ENCODE measurements at regions not wholly inside any gene's neighbourhood (a gene's known extent, or its start where the extent isn't known, plus 50 kb on each side); places are given as distances from the start of the nearest gene placed in this dataset.
A peak's percentile ranks its signal among the peaks of the same experiment; 100 is the strongest.
"Not testable (repeated sequence)": the region's sequence is repeated elsewhere in the genome, so short reads cannot be mapped to it uniquely, and the experiment has no call there.

- DNase-seq, result no peak
These were observed 436.8 kb downstream of the MFSD1 start for GRCh38 chr3:159238646-159239045.

- no peak for DNase-seq
These were observed 437.2 kb downstream of the MFSD1 start for GRCh38 chr3:159239059-159239458.

DNA sequence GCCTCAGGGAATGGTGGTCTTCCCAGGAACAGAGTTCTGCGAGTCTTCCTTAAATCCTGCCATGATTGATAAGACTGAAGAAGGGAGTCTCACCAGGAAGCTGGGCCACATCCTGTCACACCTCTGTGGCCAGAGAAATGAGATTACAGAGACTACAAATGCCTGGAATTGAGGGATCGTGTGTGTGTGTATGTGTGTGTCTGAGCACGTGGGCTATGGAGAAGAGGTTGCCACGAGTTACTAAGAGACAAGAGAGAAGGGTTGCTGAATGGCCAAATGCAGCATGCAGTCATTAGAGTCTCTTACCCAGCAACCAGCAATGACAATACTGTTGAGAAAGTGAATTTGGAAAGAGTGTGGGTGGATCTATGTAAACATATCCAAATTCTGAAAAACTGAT is 443.1 kb downstream of the MFSD1 start:
- no peak for DNase-seq

GRCh38 chr3:159245871-159246270 is 444.0 kb downstream of the MFSD1 start:
- DNase-seq, result no peak

DNA sequence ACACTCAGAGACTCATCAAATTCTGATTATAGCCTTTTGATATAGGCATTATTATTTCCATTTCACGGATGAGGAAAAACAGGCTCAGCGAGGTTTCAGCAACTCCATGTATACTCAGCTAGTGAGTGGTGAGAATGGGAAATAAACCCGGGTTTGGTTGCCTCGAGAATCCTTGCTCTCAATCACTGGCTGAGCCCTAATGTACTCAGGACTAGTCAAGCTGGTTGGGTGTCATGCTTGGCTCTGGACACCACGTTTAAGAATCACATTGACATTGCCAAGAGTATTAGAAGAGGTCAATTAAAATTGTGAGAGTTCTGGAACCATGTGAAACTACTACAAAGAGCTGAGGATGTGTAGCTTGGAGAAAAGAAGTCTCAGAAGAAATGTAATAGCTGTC is 444.5 kb downstream of the MFSD1 start:
- DNase-seq, result no peak

DNA sequence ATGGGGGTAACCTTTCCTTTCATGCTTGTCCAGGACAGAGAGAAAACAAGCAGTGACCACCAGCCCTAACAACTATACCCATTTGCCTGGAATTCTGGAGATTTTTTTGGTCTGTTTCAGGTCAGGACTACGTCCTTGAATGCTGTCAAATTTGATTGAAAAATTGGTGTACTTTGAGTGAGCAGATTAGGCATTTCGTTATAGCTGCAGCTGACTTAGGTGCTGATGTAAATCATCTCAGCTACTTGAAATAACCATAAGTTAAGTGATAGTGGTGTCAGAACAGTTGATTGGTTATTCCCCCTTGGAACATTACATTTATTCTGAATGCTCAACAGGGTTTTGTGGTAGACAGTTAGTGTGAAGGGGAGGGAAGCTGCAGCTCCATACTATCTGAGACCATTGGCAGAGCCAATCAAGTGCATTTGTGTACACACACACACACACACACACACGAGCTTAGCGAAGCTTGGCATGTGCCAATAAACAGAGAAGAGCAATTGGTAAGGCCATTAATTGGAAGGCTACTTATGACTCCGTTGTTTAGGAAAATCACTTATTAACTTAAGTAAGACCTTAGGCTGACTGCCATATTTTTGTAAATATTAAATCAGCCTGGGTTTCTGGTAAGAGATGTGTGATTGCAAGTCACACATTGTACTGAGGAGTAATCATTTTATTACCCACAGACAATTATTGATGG is 447.8 kb downstream of the MFSD1 start:
- no peak for DNase-seq

DNA sequence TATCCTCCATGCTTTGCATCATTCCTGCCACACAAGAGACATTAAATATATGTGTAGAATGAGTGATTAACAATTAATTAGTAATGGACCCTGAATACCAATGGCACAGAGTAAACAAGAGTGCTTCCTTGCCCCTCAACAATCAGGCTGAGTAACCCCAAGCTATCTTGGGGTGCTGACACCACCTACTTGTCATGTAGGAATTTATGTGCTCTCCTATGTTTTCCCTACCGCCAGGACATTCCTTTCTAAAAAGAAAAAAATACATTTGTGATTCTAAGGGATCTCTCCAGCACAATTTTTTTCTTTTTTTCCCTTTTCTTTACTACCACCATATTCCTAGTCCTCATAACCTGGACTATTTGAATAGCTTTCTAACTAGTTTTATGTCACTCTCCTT is 449.1 kb downstream of the MFSD1 start:
- no peak for DNase-seq

DNA sequence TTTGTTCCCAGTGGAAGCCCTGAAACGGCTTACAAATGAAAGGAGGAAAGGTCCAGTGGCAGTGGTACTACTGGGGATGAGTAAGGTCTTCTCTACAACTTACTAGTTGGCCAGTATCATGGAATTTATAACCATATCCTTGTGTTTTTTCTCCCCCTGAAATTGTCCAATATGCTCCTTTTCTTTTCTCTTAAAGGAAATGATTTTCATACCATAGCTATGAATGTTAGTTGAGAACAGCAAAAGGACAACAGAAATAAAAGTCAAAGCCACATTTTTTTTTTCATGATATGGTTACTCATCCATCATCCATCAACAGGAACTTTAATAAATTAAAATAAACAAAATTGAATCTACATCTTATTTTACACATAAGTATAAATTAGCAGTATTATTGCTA is 450.4 kb downstream of the MFSD1 start:
- DNase-seq, result no peak

DNA sequence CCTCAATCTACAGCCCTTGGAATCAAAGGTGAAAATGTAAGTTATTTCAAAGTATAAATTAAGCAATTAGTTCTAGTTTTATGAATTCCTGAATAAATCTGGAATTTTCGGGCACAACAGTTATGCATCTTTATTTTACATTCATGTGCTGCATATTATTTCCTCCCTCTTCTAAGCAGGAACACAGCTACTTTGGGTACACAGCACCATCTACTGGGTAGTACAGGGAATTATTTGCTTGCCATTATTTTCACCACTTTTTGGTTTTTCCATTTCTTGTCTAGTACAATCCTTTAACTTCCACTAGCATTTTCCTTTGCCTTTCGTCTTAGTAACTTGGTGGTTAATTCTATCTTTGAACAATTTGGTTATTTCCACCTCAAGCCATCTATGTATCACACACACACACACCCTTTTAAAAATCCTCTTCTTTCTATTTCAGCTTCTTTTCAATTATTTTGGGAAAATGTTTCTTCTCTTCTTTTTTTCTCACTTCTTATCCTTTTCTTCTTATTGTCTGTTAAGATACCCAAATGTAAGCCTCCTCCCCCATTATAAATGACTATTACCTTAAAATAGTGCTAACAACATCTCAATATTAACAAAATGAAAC is 451.0 kb downstream of the MFSD1 start:
- peak in 1 of 5 donors; percentile 8 for DNase-seq

DNA sequence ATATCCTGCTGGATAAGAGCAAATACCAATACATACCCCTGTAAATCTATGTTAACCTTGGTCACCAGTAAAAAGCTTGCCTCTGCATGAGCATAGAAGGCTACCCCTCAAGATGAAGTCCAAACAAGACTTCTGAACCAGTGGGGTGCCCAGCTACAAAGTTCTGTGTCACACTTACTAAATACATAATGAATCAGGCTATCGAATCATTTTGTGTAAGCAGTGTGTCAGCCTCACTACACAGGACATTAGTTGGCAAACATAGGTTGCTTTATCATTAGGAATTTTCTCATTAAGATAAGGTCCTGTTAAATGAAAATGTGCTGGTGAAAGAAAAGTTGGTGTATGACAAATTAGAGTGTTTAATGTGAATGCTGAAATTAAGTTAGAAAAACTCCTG is 452.0 kb downstream of the MFSD1 start:
- no peak for DNase-seq

DNA sequence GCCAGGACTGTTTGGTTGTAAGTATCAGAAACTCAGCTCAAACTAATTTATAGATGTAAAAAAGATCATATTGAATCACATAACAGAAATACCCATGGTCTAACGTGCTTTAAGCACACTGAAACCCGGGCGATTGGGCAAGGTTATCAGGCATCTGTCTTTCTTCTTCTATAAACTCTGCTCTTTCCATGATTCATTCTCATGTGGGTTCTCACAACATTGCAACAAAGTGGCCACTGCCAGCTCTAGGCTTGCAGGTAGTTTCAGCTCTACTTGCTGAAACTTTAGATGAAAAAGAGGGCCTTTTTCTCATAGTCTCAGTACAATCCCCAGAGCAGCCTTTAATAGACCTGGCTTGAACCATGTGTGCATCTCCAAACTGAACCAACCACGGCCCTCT is 456.1 kb downstream of the MFSD1 start:
- no peak for DNase-seq

DNA sequence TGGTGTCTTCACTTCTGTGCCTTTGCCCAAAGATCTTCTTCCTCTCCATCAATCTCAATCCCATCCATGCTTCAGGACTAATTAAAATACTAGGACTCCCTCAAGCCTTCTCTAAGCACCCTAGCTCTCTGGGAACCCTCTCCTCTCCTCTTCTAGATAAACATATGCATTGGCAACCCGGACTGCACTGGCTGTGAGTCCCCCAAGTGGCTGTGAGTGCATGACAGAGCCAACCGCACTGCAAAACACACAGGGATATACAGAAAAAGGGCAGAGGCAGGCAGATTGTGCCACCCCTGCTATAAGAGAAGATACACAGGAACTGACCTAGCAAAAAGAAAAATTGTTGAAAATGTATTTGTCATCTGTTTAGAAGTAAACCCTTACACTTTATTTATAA is 457.1 kb downstream of the MFSD1 start:
- no peak for DNase-seq

DNA sequence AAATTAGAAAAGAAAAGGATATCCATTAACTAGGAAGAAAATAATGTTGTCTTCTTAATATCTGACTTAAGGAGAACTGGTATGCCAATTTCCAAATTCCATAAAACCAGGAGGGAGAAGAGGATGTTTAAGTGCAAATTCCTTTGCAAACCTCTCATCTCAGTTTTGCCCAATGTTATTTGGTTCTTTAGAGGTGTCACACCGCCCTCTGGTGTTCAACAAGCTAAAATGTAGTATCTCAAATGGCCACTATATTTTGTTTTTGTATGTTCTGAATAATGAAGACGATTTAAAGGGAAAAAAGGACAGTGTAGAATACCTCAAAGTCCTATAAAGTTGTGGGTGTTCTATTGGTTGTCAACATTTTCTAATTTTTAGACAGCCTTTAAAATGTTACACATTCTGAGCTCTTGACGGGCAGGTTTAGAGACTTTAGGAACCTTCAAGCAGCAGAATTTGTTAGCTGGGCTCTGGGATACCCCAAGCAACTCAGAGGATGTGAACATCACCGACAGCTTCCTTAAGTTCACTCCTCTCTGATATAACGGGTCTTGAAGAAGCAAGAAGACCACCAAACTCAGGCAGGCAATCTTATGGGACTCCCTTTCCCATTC is 458.3 kb downstream of the MFSD1 start:
- peak in 2 of 5 donors; percentile 22 to 27 for DNase-seq

- not testable (repeated sequence) for DNase-seq
These were observed 459.5 kb downstream of the MFSD1 start for GRCh38 chr3:159261333-159261732.

DNA sequence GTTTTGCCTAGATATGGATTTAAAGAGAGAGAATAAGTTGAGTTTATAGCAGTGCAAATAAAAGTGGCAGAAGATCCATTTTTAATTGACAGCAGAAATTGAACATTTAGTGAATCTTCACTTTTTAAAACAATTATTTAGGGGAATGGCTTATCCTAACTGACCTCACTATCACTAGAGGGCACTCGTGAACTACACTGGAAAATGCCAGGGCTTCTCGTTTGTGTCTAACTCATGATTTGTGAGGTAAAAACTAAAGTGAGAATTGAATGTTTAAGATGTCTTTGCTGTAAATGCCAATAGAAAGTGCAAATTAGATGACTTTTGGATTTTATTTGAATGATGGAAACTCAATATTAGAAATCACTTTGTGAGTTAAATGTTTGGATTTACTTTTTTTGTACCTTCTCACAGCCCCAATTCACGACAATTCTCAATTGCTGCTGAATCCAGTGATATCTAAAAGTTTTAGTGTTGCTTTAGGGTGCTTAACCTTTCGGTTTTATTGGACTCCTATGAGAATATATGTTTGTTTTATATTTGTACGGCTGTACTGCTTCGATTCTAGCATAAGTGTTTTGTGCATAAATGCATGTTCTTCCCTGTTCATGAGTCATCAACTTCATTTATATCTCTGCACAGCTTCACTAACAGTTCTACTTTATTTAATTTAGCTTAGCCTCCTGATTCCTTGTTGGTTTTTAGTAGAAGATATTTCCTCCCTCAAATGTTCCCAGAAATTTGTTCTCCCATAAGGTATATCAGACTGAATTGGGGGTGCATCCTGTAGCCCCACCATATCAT is 462.1 kb downstream of the MFSD1 start:
- DNase-seq, result peak in 1 of 5 donors; percentile 2

DNA sequence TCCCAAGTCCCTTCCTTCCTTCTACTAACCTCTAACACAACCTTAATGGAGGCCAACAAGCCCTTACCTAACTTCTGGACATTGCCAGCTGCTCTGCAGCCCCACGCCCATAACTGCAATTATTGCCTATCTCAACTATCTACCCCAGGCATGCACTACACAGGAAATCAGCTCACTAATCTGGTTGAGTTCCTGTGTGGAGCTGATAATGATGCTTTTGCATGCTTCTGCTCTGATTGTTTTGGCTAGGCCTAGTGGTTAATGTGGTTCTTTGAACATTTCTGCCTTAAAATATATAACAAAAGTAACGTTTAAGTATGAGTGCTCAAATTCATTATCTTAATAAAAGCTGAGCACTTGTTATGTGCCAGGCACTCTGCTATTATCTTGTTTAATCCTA is 463.9 kb downstream of the MFSD1 start:
- DNase-seq, result no peak

DNA sequence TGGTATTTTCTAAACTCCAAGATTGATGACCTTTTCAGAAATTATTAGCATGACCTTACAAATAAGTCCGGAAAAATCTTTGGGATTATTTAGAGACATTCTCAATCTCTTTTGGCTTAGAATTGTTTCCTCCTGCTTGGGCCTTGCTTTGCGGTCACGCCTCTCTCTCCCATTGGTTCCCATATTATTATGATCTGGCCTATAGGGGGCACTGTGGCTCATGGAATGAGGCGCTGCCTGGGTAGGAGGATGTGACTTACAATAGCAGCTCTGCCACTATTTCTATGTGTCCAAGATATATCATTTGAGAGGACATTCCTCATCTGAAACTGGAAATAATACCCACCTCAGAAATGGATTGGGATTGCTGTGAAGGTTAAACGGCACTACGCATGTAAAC is 464.9 kb downstream of the MFSD1 start:
- peak in 1 of 5 donors; percentile 3 for DNase-seq

- DNase-seq, result no peak
These were observed 470.1 kb downstream of the MFSD1 start for GRCh38 chr3:159271799-159272512.

GRCh38 chr3:159273070-159273469 is 471.2 kb downstream of the MFSD1 start:
- DNase-seq, result no peak

DNA sequence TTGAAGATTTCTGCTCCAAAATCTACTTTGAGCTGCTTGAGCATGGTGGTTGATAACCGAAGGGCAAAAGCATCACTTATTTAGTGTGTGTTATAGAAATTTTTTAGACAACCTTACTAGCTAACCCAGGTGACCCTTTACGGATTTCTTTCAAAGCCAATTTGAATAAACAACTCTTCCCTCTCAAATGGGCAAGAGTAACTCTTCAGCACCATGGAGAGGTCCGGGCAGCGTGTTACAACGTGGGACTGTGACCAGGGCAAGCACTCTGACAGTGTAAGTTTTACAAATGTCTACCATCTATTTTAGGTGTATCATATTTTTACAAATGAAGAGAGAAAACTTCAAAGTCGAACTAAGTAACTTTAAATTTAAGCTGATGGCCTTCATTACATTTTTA is 471.8 kb downstream of the MFSD1 start:
- no peak for DNase-seq

- no peak for DNase-seq
These were observed 473.9 kb downstream of the MFSD1 start for GRCh38 chr3:159275741-159276140.

GRCh38 chr3:159277814-159278213 is 476.0 kb downstream of the MFSD1 start:
- DNase-seq, result no peak

Data from T-helper 1 cell (primary cell).